ENCODE measurements at regions not wholly inside any gene's neighbourhood (a gene's known extent, or its start where the extent isn't known, plus 50 kb on each side); places are given as distances from the start of the nearest gene placed in this dataset.
"Not testable (repeated sequence)": the region's sequence is repeated elsewhere in the genome, so short reads cannot be mapped to it uniquely, and the experiment has no call there.

DNA sequence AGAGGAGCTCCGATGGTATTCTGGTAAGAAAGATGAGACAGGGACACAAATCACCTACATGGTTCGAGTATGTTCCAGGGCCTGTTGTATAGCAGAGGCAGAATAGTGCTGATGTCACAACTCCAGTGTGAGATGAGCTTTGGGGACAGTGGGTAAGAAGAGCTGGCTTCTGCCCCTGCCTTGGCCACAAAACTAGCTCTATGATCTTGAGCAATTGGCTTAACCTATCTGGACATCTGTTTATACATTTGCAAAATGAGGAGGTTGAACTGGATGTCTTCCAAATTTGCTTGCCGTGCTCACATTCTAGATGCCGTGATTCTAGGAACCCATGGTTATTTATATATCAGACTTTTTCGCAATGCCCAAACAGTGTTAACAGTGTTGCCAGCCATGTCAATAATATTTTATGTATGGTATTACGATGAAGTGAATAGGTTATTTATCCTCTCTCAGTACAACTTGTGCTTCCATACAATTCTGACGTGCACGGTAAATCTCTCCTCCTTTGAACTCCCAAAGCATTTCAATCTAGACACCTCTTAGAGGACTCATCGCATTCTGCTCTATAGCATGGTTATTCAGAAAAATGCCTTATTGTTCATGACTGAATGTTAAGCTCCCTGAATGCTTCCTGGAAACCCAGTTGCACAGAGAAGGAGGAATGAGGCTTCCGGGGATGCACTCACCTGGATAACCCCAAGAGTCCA, 316.0 kb downstream of the FOXO1 start:
- no peak for DNase-seq

- no peak for DNase-seq
Observed at GRCh38 chr13:40351537-40352379, 314.7 kb downstream of the FOXO1 start.

- no peak for DNase-seq
Observed at GRCh38 chr13:40352380-40352778, 314.1 kb downstream of the FOXO1 start.

GRCh38 chr13:40352802-40353562, 313.5 kb downstream of the FOXO1 start:
- no peak for DNase-seq

DNA sequence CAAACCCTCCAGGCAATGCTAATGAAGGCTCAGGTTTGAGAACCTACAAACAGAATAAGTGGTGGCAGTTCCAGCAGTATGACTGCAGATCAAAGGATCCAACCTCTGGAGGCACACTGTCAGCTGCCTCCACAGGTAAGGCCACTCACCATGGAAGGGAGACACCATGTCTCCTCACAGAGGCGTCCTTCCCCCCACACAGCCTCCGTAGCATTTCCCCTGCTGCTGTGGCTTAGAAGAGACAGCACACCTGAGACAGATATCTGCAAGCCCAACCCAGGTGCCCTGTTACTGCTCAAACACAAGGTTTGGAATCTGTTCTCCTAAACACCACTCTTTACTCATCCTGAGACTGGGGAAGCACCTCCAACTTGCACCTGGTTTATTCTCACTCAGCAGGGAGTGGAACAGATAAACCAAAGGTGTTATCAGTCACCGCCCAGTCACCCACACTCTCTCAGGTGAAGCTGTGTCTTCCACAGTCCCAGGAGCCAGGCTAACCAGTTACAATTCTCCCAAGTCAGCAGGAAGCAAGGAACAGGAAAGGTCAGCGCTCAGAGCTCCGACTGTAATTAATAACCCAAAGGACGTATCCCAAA, 311.2 kb downstream of the FOXO1 start:
- DNase-seq = no peak

DNA sequence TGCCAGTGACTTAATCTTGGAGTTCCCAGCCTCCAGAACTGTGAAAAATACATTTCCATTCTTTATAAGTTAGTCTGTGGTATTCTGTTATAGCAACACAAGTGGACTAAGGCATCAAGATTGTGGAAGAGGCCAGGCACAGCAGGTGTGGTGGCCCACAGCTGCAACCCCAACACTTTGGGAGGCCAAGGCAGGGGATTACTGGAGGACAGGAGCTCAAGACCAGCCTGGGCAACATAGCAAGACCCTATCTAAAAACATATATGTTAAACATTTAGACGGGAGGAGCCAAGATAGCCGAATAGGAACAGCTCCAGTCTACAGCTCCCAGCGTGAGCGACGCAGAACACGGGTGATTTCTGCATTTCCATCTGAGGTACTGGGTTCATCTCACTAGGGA, 310.4 kb downstream of the FOXO1 start:
- DNase-seq = no peak

DNA sequence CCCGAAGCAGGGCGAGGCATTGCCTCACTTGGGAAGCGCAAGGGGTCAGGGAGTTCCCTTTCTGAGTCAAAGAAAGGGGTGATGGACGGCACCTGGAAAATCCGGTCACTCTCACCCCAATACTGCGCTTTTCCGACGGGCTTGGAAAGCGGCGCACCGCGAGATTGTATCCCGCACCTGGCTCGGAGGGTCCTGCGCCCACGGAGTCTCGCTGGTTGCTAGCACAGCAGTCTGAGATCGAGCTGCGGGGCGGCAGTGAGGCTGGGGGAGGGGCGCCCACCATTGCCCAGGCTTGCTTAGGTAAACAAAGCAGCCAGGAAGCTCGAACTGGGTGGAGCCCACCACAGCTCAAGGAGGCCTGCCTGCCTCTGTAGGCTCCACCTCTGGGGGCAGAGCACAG, 310.0 kb downstream of the FOXO1 start:
- DNase-seq = not testable (repeated sequence)

- no peak for DNase-seq
Observed at GRCh38 chr13:40362502-40362901, 303.9 kb downstream of the FOXO1 start.

DNA sequence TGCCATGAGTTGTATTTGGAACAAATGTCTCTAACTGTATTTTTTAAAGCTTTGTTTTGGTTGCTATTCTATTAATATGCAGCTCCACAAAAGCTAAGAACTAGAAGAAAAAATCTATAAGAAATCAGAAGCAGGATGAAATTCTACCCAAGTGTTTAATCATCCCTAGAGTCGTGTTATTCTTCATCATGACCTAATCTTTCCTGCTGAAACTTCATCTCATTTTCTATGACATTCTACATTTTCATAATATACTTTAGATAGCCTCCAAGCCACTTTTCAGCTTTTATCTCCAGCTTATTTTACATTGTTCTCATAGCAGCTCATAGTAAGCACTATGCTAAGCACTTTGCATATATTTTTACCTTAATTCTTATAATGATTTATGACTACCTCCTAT, 302.8 kb downstream of the FOXO1 start:
- DNase-seq = no peak

DNA sequence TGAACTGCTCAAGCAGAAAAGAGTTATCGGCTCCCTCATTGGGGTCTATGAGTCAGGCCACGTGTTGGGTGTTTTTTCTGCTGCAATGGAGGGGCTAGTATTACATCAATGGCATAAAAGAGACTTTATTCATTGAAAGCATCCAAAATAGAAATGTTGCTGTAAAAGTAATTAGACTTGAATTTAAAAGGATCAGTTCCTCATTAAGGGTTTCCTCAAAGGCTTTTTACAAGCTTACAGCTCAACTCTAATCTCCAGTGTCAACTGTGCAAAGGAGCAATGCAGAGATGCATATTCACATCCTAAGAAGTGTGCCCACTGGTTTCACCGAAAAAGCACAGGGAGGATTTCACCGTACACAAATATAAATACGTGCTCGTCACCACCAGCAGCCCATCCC, 300.3 kb downstream of the FOXO1 start:
- DNase-seq = no peak

DNA sequence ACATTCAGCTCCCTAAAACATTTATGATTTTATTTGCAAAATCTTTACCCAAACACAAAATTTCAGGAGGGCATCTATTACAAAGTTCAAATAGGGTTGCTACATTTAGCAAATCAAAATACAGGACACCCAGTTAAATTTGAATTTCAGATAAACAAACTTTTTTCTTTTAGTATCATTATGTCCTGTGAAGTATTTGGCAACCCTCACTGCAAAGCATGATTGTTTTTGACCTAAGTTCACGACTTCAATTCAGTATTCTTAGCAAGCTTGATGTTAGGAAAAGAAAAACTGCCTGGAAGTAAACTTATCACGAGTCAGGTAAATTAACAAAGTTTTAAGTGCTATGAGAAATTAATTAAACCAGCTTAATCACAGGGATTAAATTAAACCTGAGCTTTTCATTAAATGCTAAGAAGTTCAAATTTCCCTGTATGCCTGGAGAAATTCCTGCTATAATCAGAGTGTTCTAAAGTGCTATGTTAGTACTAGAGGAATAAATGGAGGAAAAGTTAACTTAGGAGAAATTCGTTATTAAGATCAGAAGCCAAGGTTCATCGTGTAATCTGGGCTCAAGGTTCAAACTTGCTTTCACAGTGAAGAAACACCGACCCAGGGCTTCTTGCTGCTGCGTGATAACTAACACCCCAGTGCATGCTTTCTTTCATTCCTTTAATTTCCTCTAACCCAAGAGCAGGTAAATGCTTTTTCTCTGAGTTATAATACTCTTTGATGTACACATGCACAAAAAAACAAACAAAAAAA, 298.1 kb downstream of the FOXO1 start:
- DNase-seq = no peak

- no peak for DNase-seq
Observed at GRCh38 chr13:40370661-40371060, 295.8 kb downstream of the FOXO1 start.

GRCh38 chr13:40371531-40372125, 294.8 kb downstream of the FOXO1 start:
- DNase-seq = no peak

DNA sequence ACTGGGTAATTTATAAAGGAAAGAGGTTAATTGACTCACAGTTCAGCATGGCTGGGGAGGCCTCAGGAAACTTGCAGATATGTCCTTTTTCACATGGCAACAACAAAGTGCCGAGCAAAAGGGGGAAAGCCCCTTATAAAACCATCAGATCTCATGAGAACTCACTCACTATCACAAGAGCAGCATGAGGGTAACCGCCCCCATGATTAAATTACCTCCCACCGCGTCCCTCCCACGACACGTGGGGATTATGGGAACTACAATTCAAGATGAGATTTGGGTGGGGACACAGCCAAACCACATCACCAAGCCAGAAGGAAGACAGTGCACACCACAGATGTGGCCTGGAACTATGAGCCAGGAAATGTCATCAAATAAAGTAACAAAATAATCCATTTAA, 292.8 kb downstream of the FOXO1 start:
- DNase-seq = not testable (repeated sequence)

DNA sequence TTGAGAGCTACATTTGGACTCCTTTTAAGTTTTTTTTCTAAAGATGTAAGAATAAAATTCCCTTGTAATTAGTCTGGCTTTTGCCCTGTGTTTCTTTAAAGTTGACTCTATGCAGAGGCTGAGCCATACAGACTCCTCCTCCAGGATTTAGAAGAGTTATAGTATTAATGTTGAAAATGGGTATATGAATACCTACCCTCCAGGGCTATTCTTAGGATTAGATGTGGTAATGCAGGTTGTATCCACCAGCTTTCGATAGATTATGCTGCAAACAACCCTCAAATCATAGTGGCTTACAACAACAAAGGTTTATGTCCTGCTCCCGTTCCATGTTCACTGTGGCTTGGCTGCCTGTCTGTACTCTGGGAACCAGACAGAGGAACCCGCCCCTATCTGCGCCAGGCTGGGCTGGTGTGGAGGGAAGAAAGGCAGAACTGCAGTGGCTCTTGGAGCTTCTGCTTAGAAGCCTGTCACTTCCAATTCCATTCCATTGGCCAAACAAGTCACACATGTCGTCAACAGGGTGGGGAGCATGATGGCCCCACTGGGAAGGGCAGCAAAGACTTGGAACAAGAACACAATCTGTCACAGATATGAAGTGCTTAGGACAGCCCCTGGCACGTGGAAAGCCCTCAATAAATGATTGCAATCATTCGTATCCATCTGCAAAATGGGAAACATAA, 290.8 kb downstream of the FOXO1 start:
- no peak for DNase-seq

- no peak for DNase-seq
Observed at GRCh38 chr13:40376296-40376849, 290.1 kb downstream of the FOXO1 start.

DNA sequence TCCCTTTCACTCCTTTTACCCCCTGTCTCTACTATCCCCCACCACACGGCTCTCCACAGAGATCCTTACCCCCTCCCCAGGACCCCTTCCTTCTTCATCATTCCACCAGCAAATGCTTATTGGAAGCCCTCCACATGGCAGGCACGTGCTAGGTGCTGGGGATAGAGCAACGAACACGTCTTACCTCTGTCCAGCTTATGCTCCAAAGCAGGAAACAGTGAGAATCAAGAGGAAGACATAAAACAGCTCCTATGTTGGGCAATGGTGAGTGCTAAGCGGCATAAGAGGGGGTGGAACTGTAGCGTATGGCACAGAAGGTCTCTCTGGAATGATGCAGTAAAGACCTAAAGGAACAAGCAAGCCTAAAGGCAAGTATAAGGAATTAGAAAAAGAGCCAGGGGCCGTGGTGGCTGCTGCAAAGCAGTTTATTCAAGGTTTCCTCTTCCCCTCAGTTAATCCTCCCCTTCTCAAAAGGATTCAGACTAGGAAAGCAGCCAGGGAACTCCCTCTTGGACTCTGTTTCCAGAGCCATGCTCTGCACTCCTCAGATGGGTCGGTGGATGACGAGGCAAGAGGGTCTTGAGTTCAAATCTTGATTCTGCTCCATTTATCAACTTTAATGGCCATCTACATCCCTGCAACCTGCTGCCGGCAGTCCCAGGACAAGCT, 289.4 kb downstream of the FOXO1 start:
- no peak for DNase-seq

- no peak for DNase-seq
Observed at GRCh38 chr13:40377783-40378182, 288.7 kb downstream of the FOXO1 start.

DNA sequence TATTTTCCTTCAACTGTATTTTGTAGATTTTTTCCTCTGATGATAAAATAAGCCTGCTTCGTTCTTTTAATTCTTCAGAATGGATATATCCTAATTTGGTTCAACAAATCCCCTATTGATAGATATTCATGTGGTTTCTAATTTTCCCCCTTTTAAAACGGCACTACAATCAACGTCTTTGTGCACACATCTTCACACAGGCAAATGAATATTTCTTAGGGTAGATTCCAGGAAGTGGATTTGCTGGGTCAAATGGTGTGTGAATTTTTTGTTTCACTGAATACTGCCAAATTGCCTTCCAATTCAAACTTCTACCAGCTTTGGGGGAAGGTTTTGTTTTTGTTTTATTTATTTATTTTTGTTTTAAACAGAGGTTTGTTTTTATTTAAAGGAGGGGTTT, 287.2 kb downstream of the FOXO1 start:
- DNase-seq = no peak

- no peak for DNase-seq
Observed at GRCh38 chr13:40379794-40380578, 286.5 kb downstream of the FOXO1 start.

Measured in hematopoietic multipotent progenitor cell treated with erythropoietin and hydrocortisone succinate and interleukin-3 and kit ligand, for 8 days (in vitro differentiated cells).